Omental fat pad (tissue), 3 donors: ENCODE measurements at regions not wholly inside any gene's neighbourhood (a gene's known extent, or its start where the extent isn't known, plus 50 kb on each side); places are given as distances from the start of the nearest gene placed in this dataset.
"Not testable (repeated sequence)": the region's sequence is repeated elsewhere in the genome, so short reads cannot be mapped to it uniquely, and the experiment has no call there.

Experiments
- ATAC-seq: fragments of 150-250 bp; one replicate; pipeline ENCODE4 v1.9.1; 2016; ENCODE audit warnings: mild to moderate bottlenecking, moderate library complexity; ENCODE audit not compliant: low FRiP score
- DNase-seq: peaks from one replicate; pipeline ENCODE4 v3.0.0-alpha.2; 2019; ENCODE audit warnings: low spot score
- TF ChIP-seq, protein P1 (sequence below), 3 donors: fragments of 450-650 bp; IDR thresholded peaks; one replicate each; pipeline ENCODE4 v1.5.1; 2016 to 2017; ENCODE audit warnings: antibody characterized with exemption in 3 of 3, mild to moderate bottlenecking in 3 of 3, moderate library complexity in 2 of 3

DNA sequence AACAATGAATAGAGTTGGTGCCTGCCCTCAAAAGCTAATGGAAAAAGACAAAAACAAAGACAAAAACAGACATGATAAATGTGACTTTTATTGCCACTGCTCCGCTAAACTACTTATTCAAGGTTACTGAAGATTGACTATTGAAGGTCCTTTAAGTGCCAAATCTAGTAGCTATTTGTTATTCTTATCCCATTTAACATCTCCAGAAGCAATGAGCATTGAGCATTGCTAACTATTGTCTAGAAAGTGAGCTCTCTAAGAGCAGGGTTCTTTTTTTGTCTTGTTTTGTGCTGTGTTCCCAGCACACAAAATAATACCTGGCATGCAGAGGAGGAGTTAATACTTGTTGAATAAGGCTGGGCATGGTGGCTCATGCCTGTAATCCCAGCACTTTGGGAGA lies 95.4 kb upstream of the SFRP2 start:
- TF ChIP-seq, protein P1, sequence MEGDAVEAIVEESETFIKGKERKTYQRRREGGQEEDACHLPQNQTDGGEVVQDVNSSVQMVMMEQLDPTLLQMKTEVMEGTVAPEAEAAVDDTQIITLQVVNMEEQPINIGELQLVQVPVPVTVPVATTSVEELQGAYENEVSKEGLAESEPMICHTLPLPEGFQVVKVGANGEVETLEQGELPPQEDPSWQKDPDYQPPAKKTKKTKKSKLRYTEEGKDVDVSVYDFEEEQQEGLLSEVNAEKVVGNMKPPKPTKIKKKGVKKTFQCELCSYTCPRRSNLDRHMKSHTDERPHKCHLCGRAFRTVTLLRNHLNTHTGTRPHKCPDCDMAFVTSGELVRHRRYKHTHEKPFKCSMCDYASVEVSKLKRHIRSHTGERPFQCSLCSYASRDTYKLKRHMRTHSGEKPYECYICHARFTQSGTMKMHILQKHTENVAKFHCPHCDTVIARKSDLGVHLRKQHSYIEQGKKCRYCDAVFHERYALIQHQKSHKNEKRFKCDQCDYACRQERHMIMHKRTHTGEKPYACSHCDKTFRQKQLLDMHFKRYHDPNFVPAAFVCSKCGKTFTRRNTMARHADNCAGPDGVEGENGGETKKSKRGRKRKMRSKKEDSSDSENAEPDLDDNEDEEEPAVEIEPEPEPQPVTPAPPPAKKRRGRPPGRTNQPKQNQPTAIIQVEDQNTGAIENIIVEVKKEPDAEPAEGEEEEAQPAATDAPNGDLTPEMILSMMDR (IDR thresholded peaks at IDR 0.05), result no peak
- DNase-seq, result no peak
- ATAC-seq, result no peak

DNA sequence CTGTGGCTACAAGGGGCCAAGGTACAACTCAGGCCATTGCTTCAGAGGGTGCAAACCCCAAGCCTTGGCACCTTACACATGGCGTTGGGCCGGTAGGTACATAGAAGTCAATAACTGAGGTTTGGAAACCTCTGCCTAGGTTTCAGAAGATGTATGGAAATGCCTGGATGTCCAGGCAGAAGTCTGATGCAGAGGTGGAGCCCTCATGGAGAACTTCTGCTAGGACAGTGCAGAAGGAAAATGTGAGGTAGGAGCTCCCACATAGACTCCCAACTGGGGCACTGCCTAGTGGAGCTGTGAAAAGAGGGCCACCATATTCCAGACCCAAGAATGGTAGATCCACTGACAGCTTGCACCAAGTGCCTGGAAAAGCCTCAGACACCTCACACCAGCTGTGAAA lies 92.1 kb upstream of the SFRP2 start:
- ATAC-seq, result no peak

DNA sequence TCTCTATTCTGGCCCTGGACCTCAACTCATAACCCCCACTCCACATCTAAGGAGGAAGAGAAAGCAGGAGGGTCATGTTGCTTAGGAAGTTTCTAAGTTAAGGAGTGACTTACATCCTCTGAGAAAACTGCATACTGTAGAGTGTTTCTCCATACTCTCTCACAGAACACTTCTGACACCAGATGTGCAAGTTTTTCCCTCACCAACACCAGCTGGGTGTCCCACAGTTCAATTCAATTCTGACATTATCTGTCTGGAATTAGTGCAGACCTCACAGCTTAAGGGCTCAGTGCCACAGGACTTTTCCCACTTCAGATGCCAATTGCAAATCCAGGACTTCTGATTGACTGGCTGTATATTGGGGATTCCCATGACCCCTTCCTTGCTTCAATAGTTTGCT lies 89.0 kb upstream of the SFRP2 start:
- no peak for ATAC-seq
- TF ChIP-seq, protein P1 (IDR thresholded peaks at IDR 0.05), result no peak
- DNase-seq, result no peak

More for the DNA sequence above, 92.1 kb upstream of the SFRP2 start:
- no peak for DNase-seq
- TF ChIP-seq, protein P1 (IDR thresholded peaks at IDR 0.05), result no peak

DNA sequence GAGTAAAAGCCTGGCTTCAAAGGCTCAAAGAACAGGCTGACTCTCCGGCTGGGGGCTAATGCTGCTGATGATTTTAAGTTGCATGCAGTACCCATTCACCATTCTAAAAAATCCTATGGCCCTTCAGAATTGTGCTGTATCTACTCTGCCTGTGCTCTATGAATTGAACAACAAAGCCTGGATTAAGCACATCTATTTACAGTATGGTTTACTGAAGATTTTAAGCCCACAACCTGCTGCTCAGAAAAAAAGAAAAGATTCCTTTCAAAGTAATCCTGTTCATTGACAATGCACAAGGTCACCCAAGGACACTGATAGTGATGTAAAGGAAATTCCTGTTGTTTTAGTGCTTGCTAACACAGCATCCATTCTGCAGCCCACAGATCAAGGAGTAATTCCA lies 84.9 kb upstream of the SFRP2 start:
- TF ChIP-seq, protein P1 (IDR thresholded peaks at IDR 0.05), result no peak
- no peak for DNase-seq
- no peak for ATAC-seq

DNA sequence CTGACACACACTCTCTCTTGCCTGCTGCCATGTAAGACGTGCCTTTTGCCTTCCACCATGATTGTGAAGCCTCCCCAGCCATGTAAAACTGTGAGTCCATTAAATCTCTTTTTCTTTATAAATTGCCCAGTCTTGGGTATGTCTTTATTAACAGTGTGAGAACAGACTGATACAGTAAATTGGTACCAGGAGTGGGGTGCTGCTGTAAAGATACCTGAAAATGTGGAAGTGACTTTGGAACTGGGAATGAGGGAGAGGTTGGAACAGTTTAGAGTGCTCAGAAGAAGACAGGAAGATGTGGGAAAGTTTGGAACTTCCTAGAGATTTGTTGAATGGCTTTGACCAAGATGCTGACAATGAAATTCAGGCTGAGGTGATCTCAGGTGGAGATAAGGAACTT lies 77.9 kb upstream of the SFRP2 start:
- not testable (repeated sequence) for ATAC-seq, DNase-seq

DNA sequence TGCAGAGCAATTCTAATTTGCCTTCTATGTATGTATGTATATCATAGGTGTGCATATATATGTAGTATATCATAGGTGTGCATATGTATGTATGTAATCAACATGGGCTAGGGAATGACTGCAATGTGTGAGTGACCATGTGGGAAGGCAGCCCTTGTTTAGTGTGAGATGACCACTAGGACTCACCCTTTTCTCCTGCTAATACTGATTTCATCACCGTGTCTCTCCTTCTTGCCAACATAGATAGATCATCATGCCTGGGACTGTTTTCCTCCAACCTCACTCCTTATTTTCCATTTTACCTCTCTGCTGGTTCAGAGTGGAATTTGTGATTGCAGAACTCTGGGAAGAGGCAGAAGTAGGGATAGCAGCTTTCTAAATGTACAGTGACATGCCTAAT lies 63.6 kb upstream of the SFRP2 start:
- TF ChIP-seq, protein P1 (IDR thresholded peaks at IDR 0.05), result no peak
- no peak for DNase-seq
- no peak for ATAC-seq

DNA sequence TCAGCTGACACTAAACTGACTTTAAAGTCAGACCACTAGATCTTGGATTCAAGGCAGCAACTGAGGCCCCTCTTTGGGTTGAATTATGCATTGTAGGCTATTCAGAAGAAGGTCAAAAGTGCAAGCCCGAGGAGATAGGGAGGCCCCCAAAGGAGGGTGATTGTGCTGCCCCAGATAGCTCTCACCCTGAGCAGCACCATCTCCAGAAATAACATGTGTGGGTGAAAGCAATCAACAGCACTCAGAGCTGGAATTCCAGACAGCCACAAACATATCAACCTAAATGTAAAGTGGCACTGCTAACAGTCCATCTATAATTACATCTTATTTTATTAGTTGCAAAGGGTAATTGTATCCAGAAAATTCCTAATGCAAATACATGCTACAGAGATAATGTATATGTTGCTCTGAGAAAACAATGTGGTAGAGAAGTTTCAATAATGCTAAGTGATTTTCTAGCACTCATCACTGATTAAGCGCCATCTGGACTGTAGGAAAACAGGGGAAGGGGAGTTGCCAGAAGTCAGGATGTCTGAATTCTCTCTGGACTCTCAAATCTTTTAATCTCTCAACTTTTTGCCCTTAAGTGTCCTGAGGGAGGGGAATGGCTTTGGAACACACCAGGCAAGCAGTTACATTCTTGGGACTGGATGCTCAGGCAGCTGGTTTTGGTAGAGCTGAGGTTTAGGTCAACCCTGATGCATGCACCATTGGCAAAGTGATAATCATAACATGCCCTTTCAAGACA lies 61.8 kb upstream of the SFRP2 start:
- TF ChIP-seq, protein P1 (IDR thresholded peaks at IDR 0.05), result no peak
- DNase-seq (no peak), ATAC-seq (no peak)
